ENCODE measurements at regions not wholly inside any gene's neighbourhood (a gene's known extent, or its start where the extent isn't known, plus 50 kb on each side); places are given as distances from the start of the nearest gene placed in this dataset.

DNA sequence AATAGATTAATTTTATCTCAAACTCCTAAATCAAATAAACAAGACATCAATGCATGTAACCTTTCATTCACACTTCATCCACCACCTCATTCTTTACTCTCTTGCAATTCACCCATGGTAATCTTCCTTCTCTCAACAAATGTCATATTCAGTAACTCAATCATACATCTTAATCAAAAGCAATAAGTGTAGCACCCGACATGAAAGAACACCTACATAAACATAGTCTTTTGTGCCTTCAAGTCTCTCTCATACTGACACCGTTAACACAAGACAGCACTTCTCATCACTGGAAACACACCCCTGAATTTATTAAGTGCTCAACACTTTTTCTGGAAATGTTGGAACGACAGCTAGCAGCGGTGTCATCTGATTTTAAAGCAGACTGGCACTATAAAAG is 225.9 kb downstream of the TTLL7 start:
- no peak for DNase-seq

DNA sequence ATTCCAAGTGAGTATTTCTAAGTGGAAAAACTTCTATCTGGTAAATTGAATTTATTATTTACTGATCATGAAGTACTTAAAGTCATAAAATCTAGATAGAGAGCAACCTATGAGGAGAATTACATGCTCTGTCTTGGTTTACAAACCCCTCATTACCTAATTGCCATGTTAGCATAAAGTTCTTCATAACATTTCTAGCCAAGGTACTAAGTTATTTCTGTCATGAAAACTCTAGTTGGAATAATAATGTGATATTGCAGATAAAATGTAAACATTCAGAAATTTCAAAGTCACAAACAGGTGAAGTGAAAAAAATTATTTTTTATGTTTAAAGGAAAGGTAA is 228.6 kb downstream of the TTLL7 start:
- DNase-seq: no peak

- DNase-seq: no peak
Observed at GRCh38 chr1:83769594-83770318, 229.2 kb downstream of the TTLL7 start.

DNA sequence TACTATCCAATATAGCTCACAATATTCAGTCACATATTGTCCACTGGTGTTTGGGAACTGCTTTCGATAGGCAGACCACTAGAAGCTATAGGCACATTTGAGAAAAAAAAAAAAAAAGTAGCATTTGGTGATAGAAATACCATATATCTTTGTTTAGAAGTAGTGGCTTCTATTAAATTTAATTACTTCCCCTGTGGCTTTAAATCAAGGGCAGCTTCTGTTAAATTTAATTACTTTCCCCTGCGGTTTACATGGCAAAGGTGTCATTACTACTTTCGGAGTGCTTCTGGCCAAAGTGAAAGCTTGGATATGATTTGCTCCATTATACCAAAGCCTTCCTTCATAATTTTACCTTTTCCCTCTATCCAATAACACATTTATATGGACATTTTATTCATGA is 229.9 kb downstream of the TTLL7 start:
- no peak for DNase-seq

DNA sequence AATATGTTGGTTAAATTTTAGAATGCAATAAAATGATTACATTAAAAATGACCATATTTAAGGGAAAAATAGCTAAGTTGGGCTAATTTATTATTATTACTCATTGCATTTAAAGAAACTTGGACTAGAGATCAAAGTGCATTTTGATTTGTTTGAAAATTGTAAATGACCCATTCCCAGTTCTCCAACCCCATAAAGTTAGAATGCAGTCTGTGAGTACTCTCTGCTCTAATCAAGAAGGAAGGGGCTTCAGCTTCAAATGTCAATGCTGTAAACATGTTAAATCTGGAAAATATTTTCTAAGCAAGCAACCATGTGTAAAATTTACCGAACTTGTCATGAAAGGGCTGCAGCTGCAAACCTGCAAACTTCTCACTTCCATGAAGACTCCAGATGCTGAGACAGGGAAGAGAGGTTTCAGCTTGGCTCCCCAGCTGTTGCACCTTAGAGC is 232.7 kb downstream of the TTLL7 start:
- no peak for DNase-seq

DNA sequence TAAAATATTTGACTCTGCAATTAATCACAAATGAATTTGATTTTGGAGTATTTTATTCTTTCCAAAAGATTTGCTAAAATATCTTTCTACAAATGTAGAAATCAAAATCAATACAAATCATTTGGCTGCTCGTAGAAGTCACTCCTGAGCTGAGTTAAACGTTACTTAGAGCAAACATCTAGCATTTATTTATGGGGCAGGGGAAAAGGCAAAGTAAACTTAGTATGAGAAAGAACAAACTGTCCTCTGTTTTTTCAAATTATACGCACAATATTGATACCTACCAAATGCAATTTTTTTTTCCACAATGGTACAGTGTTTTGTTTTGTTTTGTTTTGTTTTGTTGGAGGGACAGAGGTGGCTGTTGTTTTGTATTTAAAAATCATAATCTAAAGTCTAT is 233.8 kb downstream of the TTLL7 start:
- DNase-seq: no peak

- DNase-seq: no peak
Observed at GRCh38 chr1:83764209-83764608, 234.7 kb downstream of the TTLL7 start.

DNA sequence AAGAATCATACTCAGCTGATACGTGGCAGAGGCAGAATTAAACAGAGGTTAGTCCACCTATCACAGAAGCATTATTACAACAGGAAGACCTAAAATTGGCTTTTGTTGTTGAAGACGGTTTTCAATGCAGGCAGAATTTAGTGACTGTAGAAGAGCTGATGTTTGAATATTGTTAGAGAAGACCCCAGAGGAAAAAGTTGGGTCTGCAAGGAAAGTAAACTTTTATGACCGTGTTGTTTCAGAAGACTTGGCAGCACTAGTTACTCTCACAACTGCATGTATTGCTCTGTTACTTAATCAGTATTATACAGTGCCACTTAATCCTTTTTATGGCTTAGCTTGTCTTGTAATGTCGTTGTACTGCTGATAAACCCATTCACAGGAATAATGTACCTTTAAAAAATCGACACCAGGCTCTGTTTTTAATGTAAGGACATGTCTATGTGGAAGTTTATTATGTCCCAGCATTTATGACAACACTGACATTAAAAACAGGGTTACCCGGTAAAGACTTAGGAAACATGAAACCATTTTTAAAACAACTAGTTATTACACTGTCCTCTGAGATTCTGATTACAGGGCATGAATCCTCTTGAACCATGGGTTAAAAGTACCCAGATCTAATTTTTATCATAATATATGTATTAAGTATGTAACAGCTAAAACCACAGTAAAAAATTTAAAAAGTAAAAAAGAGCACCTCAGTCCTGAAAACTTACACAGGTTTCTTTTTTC is 235.4 kb downstream of the TTLL7 start:
- no peak for DNase-seq

DNA sequence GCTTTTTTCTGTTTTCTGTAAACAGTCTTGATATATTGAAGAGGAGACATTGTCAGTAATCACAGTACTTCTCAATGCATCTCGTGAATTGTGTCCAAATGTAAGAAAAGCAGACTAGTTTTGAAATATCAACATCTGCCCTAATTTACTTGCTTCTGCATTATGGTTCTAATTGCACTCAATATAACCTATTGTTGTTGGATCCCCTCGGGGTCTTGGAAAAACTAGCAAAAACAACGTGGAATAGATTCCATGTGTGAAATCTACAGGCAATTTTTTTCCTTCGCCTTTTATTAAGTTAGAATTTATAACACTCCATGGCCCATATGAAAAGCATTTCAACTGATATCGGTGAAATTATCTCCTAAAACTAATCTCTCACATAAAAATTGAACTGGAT is 236.5 kb downstream of the TTLL7 start:
- no peak for DNase-seq

- no peak for DNase-seq
Observed at GRCh38 chr1:83762039-83762365, 236.9 kb downstream of the TTLL7 start.

DNA sequence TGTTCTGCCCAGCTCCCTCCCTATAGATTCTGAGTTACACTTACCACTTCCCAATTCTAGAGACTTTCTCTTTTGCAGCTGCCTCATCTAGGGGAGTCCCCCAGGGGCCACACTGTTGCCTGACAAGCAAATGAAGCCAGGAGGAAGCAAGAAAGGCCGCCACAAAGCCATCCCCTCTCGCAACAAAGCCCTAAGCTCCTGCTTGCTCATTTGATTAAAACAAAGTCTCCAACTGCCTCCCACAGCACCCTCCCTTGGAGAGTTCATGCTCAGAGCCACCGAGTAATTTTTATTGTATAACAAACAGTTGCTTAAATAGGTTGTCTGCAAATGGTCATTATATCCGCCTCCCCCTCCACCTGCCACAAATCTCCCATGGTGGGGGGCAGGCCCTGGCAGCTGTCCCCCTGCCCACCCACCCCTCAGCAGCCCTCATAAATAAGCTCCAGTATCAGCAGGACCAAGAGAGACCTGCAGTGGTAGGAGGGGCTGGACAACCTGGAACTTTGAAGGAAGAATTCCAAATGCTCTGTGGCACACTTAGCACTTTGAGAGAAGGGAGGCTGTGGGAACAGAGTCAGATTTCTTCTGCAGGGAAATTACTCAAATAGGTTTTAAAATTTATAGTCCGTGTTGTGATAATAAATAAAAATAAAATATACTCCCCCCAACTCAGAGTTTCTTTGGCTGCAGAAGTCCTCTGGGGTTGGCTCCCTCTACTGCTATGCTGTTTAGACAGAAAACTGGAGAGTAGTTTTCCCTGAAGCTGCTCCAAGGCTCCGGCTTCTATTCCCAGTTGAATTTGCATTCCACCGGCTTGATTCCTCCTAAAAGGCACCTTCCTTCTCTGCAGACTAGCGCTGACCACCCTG is 237.5 kb downstream of the TTLL7 start:
- no peak for DNase-seq

DNA sequence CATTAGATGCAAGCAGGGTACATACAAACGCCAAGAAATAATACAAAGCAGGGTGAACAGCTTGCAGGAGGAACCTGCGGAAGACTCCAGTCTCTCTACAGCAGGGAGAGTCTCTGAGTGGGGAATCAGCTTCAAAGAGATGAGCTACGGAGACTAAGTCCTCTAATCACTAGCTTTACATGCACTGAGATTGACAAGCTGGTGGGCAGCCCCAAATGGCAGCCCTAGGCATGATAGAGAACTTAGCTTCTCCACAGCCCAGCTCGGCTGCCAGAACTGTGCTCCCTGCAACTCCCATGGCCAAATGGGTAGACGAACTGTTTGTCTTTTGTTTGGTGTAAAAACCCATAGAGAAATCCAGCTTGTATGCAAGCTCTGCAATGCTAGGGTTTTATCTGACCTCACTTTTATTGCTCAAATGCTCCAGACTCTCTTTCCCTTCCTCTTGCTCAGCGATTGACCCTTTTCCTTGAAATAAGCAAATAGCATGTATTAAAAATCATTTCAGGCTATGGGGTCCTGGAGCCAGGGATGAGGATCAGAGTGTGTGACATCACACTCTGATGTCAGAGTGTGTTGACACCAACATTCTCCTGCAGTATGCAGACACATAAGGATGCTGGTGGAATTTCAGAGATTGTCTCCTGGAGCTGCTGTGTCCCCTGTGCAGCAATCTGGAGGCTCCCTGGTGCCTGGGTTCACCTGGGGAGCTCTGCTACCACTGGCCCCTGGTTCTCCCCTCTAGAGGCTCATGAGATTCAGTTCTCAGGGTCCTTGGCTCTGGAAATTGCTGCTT is 238.5 kb downstream of the TTLL7 start:
- no peak for DNase-seq

DNA sequence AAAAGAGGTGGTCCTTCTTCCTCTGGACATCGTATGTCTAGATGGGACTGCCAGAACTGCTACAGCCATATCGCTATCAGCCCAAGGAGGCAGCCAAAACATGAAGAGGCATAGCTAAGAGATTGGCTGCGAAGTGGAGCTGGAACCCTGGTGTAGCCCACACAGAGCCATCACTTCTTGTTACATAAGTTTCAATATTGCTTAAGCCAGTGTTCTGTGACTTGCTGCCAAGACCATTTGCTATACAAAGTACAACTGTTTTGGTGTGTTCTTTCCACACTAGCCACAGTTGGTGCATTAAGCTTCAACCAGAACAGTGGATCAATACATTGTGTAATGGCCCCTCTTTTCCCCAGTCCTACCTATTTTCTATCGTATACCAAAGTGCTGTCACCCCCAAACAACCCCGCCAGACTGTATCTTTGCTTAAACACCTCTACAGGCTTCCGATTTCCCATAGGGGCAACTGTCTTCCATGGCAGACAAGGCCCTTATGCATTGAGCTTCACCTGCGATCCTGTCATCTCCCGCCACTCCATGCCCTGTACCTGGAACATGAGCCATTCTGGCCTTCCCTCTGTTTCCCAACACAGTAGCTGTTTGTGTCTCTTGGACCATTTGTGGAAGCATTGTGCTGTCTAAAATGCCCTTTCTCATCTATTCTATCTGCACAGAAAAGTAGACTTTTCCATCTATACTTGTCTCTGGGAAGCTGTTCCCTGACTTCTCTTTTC is 241.8 kb downstream of the TTLL7 start:
- DNase-seq: no peak

GRCh38 chr1:83751602-83752001 is 247.3 kb downstream of the TTLL7 start:
- no peak for DNase-seq

DNA sequence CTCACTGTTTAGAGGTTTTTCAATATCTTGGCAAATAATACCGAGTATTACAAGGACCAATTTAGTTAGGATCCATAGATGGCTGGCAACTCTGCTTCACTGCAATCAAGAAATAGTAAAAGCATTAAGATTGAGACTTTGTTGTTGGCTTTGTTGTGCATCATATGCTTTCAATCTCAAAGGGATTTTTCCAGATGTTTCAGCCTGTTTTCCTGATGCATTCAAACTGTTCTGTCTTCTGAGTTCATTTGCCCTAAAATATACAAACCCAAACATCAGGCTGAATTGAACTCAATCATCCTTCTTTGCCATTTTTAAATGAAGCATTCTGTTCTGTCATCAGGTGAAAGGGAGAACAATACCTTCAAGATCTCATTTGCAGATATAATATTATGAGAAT is 248.7 kb downstream of the TTLL7 start:
- no peak for DNase-seq

DNA sequence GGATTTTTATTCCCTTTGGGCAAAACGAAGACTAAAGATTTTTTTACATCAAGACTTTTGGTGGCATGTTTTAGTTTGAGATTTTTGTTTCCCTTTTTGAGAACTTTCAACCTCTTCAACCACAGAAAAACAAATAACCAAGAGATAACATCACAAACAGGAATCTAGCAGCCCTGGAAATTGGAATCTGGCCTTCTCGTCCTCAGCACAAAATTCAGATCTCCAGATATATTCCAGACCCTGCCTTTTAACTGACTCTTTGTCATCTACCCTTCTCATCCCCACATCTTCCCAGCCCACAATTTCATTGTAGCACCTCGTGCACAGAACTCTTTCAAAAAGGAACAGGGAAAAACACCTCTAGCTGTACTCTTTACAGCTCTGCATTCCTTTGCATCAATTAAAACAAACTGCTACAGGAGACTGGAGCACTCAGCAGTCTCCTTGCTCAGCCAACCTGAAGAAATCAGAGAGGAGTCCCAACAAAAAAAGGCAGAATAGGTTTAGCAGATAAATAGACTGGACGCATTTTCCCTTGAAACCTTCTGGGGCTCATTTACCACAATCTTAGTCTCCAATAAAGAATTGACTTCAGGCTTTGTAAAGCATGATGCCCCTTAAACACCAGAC is 251.0 kb downstream of the TTLL7 start:
- DNase-seq: no peak

DNA sequence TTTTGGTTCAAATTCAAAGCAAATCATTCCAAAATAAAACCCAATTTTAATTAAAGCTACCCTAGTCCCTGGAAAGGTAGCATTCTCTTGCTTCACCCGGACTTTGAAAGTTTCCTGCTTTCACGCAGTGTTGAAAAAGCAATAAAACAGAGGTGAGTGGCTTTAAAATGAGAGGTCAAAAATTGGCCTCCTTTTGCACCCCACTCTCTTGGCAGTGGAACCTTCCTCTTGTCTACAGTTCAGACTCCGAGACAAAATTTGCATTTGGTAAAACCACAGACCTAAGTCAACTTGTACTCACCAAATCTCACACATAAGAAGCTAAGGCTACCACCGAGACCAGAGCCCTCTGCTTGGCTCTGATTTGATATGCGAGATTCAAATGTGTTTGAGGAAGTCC is 252.7 kb downstream of the TTLL7 start:
- no peak for DNase-seq

DNA sequence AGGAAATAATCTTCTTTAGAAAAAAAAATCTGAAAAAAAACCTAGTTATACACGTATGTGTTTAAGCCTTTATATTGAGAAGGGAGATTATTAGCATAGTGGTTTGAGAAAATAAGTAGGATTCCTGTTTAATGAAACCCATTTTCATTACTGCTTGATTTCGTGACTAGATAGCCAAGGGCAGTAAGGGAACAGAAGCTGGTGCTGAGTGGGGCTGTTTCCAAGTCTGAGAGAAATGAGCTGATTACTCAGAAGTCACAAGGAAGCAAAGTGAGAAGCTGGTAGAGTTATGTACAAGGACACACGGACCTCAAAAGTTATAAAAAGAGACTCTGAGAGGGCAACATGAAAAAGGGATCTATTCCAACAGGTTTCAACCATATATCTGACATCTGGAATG is 256.5 kb downstream of the TTLL7 start:
- no peak for DNase-seq

DNA sequence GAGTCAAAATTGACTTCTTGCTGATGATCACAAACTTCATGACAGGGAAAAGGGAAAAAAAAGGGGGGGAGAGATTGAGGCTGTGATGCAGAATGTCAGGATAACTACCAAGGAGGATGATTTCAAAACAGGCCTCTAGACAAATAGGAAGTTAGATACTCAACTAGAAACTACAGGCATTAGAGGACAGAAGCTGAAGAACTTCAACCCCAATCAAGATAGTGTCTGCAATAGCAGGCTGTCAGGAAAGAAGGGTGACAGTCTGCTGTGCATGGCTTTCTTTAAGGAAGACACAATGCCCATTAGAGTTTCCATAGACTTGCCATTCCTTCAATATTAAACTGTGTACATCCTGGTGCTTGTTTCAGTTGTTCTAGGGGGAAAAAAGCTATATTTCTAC is 257.2 kb downstream of the TTLL7 start:
- DNase-seq: no peak

DNA sequence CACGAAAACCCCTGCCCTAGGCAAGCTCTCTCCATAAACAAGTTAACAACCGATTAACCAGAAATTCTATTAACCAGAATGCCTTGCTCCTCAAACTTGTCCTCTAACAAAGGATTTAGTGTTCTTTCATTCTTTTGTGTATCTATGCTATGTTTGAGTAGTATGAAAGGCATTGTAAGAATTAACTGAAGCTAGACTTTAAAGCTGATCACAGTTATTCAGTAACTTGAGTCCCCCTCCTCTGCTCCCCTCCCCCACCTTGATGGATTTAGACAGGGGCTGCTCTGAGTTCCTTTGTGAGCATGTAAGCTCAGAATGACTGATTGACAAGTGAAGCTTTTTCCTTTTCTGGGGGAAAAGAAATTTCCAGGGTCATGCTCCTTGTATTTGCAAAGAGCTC is 257.6 kb downstream of the TTLL7 start:
- no peak for DNase-seq
